HG03565 (cell line): ENCODE measurements at regions not wholly inside any gene's neighbourhood (a gene's known extent, or its start where the extent isn't known, plus 50 kb on each side); places are given as distances from the start of the nearest gene placed in this dataset.
"Not testable (repeated sequence)": the region's sequence is repeated elsewhere in the genome, so short reads cannot be mapped to it uniquely, and the experiment has no call there.

Experiments
- ATAC-seq: cut with Tn5 transposase; IDR thresholded peaks from one replicate; pipeline ENCODE4 v1.9.1; 2021; ENCODE audit warnings: mild to moderate bottlenecking, moderate library complexity; ENCODE audit not compliant: unreplicated experiment

GRCh38 chr7:66502230-66503035 lies 126.2 kb upstream of the KCTD7 start:
- no peak for ATAC-seq

- ATAC-seq: no peak
Observed at GRCh38 chr7:66503036-66503370, 125.7 kb upstream of the KCTD7 start.

GRCh38 chr7:66503551-66504031 lies 125.1 kb upstream of the KCTD7 start:
- no peak for ATAC-seq

GRCh38 chr7:66504131-66504530 lies 124.5 kb upstream of the KCTD7 start:
- ATAC-seq: no peak

GRCh38 chr7:66505009-66505408 lies 123.7 kb upstream of the KCTD7 start:
- no peak for ATAC-seq

GRCh38 chr7:66505531-66506451 lies 122.9 kb upstream of the KCTD7 start:
- ATAC-seq: no peak

GRCh38 chr7:66506703-66507102 lies 122.0 kb upstream of the KCTD7 start:
- not testable (repeated sequence) for ATAC-seq

GRCh38 chr7:66507764-66508296 lies 120.9 kb upstream of the KCTD7 start:
- no peak for ATAC-seq

GRCh38 chr7:66508431-66508830 lies 120.2 kb upstream of the KCTD7 start:
- ATAC-seq: no peak

- no peak for ATAC-seq
Observed at GRCh38 chr7:66514050-66514449, 114.6 kb upstream of the KCTD7 start.

GRCh38 chr7:66517212-66517909 lies 111.3 kb upstream of the KCTD7 start:
- ATAC-seq: no peak

- ATAC-seq: no peak
Observed at GRCh38 chr7:66518151-66518691, 110.5 kb upstream of the KCTD7 start.

GRCh38 chr7:66521675-66522074 lies 107.0 kb upstream of the KCTD7 start:
- ATAC-seq: no peak

- no peak for ATAC-seq
Observed at GRCh38 chr7:66522518-66522917, 106.2 kb upstream of the KCTD7 start.

GRCh38 chr7:66523409-66523808 lies 105.3 kb upstream of the KCTD7 start:
- ATAC-seq: no peak

GRCh38 chr7:66524738-66525137 lies 103.9 kb upstream of the KCTD7 start:
- ATAC-seq: no peak

- ATAC-seq: not testable (repeated sequence)
Observed at GRCh38 chr7:66526782-66527181, 101.9 kb upstream of the KCTD7 start.

- ATAC-seq: no peak
Observed at GRCh38 chr7:66528652-66529051, 100.0 kb upstream of the KCTD7 start.

GRCh38 chr7:66529883-66530610 lies 98.6 kb upstream of the KCTD7 start:
- ATAC-seq: no peak
